ENCODE measurements at regions not wholly inside any gene's neighbourhood (a gene's known extent, or its start where the extent isn't known, plus 50 kb on each side); places are given as distances from the start of the nearest gene placed in this dataset.
"Not testable (repeated sequence)": the region's sequence is repeated elsewhere in the genome, so short reads cannot be mapped to it uniquely, and the experiment has no call there.

- DNase-seq (ENCODE audit: low read depth) = no peak
Measured at GRCh38 chr7:39758234-39758970, 135.0 kb downstream of the RALA start.

DNA sequence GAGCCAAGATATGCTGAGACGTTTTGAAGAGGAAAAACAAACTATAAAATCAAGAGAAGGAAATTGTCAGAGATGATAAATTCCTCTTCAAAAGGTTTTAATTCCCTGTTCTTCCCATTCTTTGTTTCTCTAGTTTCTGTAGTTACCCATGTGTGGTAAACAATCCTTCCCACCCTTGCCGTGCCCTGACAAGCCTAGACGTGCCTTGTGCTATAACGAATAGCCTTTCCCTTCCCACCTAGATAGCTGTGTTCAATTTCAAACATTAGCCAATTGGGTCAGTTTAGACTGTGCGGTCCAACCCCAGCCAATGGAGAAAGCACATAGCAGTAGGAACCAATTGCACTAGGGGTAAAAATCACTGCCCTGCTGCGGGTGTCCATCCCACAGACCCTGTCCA is 138.1 kb downstream of the RALA start:
- no peak for DNase-seq (ENCODE audit: low read depth)

GRCh38 chr7:39762466-39762865 is 139.1 kb downstream of the RALA start:
- not testable (repeated sequence) for DNase-seq (ENCODE audit: low read depth)

DNA sequence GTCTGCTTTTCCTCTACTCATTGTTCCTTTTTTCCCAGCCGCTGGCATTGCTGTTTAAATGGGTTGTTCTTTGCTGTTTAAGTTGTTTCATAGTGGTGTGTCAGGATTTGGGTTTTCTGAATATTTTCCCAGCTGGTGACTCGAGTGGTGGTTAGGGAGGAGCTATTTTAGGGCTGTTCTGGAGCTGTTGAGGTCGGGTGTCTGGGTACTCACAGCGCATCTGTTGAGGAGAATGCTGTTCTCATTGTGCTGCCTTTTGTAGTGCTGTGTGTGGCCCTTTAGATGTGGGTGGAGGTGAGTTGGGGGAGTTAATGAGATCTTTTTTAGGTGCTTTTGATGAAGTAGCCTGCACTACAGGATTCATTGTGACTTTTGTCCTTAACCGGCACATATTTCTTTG is 139.5 kb downstream of the RALA start:
- DNase-seq (ENCODE audit: low read depth) = not testable (repeated sequence)

DNA sequence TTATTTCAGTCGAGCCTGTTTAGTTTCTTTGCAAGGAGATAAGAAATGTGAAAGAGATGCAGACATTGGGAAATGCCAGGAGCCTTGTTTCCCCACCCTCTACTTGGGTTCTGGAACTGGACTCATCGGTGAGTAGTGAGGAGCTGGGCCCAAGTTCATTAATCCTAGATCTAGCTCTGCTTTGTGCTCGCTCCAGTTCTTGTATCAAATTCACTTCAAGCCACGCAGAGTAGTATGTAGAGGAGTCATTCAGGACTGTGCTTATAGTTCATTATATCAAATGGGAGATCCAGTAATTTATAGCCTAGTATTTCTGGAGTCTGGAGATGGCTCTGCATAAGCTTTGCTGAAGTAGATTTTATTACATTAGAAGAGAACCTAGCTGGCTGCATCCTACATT is 142.5 kb downstream of the RALA start:
- DNase-seq (ENCODE audit: low read depth) = not testable (repeated sequence)

GRCh38 chr7:39768439-39768838 is 145.1 kb downstream of the RALA start:
- not testable (repeated sequence) for DNase-seq (ENCODE audit: low read depth)

DNA sequence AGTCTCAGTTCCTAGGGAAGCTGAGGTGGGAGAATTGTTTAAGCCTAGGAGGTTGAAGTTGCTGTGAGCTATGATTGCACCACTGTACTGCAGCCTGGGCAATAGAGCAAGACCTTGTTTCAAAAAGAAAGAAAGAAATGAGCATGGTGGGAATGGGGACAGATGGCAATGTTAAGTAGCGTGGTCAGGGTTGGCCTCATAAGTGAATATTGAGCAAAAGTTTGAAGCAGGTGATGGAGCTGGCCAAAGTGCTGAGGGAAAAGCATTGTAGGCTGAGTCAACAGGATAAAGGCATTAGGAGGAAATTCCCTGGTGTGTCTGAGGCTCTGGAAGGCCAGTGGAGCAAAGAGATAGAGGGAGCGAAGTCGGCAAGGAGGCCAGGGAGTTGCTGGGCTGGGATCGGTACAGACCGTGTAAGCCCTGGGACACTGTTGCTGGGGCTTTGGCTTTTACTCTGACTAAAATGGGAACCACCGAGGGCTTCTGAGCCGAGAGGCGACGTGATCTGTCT is 151.0 kb downstream of the RALA start:
- DNase-seq (ENCODE audit: low read depth) = not testable (repeated sequence)

DNA sequence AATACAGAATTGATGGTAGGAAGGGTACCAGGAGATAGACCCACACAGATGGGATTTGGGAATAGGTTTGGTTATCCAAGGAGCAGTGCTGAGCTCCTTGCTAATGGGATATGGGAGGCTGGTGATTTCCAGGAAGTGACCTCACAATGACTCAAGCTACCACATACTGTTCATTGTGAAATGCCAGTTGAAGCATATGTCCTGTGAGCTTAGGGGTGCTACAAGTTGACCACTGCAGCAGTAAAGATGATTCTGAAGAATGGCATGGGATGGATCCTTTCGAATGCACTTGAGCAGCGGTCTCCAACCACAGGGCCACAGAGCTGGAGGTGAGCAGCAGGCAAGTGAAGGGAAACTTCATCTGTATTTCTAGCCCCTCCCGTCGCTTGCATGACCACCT is 158.2 kb downstream of the RALA start:
- not testable (repeated sequence) for DNase-seq (ENCODE audit: low read depth)

DNA sequence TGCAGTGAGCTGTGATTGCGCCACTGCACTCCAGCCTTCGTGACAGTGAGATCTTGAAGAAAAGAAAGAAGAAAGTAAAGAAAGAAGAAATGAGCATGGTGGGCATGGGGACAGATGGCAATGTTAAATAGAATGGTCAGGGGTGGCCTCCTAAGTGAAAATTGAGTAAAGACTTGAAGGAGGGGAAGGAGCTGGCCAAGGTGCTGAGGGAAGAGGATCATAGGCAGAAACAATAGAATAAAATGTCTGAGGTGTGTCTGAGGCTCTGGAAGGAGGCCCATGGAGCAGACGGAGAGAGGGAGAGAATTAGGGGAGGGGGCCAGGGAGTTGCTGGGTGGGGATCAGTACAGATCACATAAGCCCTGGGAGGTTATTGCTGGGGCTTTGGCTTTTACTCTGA is 163.1 kb downstream of the RALA start:
- DNase-seq (ENCODE audit: low read depth) = not testable (repeated sequence)

DNA sequence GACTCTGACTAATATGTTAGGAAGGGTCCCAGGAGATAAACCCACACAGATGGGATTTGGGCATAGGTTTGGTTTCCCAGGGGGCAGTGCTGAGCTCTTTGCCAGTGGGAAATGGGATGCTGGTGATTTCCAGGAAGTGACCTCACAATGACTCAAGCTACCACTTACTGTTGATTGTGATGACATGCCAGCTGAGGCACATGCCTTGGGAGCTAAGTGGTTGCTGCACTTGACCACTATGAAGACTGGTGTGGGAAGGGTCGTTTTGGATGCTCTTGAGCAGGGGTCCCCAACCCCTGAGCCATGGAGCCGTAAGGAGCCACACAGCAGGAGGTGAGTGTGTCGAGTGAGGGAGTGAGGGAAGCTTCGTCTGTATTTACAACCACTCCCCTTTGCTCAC is 159.0 kb upstream of the CDK13 start:
- DNase-seq (ENCODE audit: low read depth) = not testable (repeated sequence)

DNA sequence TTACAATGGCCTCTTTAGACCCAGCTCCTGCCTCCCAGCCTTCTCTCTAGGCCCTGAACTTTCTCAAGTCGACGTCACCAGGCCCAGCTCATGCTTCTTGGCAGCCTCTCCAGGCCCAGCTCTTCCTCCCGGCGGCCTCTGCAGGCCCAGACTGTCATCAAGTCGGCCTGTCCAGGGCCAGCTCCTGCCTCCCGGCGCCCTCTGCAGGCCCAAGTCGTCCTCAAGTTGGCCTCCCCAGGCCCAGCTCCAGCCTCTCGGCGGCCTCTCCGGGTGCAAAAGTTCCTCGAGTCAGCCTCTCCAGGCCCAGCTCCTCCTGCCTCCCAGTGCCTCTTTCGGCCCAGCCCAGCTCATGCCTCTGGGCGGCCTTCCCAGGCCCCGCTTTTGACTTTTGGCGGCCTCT is 158.1 kb upstream of the CDK13 start:
- not testable (repeated sequence) for DNase-seq (ENCODE audit: low read depth)

DNA sequence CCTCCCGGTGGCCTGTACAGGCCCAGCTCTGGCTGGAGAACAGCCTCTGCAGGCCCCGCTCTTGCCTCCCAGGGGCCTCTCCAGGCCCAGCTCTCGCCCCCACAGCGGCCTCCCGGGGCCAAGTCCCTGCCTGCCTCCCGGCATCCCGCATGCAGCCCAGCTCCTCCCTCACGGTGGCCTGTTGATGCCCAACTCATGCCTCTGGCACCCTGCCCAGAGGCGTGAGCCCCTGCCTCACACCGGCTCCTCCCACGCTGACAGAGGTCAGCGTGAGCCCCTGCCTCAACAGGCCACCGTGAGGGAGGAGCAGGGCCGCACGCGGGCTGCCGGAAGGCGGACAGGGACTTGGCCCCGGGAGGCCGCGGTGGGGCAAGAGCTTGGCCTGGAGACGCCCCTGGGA is 157.0 kb upstream of the CDK13 start:
- not testable (repeated sequence) for DNase-seq (ENCODE audit: low read depth)

GRCh38 chr7:39793851-39794250 is 156.2 kb upstream of the CDK13 start:
- DNase-seq (ENCODE audit: low read depth) = not testable (repeated sequence)

- DNase-seq (ENCODE audit: low read depth) = not testable (repeated sequence)
Measured at GRCh38 chr7:39796947-39797346, 153.1 kb upstream of the CDK13 start.

GRCh38 chr7:39798077-39798476 is 152.0 kb upstream of the CDK13 start:
- not testable (repeated sequence) for DNase-seq (ENCODE audit: low read depth)

- no peak for DNase-seq (ENCODE audit: low read depth)
Measured at GRCh38 chr7:39808796-39809481, 141.1 kb upstream of the CDK13 start.

GRCh38 chr7:39810204-39810642 is 139.8 kb upstream of the CDK13 start:
- peak; percentile 65 for DNase-seq (ENCODE audit: low read depth)

DNA sequence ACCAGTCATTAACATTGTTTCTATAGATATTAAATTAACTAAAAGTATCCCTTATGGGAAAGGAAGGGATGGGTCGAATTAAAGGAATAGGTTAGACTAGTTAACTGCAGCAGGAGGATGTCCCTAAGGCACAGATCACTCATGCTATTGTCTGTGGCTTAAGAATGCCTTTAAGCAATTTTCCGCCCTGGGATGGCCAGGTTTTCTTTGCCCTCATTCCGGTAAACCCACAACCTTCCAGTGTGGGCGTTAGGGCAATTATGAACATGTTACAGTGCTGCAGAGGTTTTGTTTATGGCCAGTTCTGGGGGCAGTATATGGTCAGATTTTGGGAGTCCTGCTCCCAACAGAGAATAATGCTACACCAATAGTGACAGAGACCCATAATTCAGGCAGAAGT is 139.3 kb upstream of the CDK13 start:
- no peak for DNase-seq (ENCODE audit: low read depth)

- DNase-seq (ENCODE audit: low read depth) = peak; percentile 27
Measured at GRCh38 chr7:39811161-39811614, 138.9 kb upstream of the CDK13 start.

DNA sequence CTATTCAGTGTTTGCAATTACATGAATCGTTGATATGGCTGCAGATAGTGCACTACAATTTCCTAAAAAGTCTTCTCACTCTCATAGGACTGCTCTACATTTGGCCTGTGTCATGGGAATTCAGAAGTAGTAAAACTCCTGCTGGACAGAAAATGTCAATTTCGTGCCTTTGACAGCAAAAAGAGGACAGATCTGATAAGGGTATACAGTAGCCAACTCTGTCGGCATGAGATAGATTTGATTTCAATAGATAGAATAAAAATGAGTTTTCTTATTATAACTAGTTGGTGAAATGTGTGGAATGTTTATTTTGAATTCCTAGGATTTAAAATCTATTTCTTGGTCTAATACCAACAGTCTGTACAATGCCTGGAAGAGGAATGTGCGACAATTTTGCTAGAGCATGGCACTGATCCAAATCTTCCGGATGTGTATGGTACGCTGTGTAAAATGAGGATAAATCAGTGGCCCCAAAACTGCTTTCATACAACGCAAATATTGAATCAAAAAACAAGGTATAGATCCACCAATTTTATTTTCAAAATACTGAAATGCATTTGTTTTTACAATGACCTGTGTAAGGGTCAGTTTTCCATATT is 133.5 kb upstream of the CDK13 start:
- DNase-seq (ENCODE audit: low read depth) = no peak

DNA sequence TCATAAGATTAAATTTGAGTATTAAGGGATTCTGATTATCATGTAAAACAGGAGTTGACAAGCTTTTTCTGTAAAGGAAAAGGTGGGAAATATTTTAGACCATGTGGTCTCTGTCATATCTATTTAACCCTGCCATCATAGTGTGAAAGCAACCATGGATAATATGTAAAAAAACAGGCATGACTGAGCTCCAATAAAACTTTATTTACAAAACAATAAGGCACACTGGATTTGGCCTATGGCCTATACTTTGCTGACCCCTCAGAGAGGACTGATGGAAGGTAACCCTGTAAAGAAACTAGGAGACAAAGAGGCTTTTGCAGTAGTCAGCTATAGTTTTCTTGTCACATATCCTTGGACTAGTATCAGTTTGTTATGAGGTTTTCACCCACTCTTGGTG is 130.5 kb upstream of the CDK13 start:
- DNase-seq (ENCODE audit: low read depth) = no peak

DNA sequence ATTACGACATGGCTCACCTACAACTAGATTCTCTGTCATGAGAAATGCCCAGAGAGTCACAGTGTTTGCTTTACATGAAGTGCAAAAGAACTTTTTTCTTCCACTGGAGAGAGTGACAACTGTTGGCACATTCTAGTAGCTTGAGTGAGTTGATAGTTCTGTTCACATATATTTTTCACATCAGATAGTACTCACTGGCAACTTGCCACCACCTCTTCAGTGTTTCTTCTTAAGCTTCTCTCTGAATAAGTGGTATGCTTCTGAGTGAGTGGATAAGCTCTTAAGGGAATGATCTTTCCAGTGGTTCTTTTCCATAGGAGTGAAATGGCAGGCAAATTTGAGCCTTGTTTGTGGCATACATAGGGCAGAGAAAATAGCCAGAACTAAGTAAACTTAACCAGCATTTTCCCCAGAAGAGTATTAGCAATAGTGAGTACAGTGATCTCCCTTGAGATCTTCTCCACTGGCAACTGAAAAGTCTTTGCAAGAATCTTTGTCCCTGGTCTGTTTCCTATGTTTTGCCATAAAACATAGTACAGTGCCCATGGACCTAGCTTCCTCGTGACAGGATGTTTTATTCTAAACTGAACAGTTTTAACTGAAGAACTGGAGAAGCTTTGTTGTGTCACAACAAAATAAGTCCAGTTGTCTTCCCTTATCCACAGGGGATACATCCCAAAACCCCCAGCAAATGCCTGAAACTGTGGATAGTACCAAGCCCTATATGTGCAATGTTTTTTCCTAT is 125.4 kb upstream of the CDK13 start:
- no peak for DNase-seq (ENCODE audit: low read depth)
